HepG2 (cell line): ENCODE measurements at regions not wholly inside any gene's neighbourhood (a gene's known extent, or its start where the extent isn't known, plus 50 kb on each side); places are given as distances from the start of the nearest gene placed in this dataset.

Experiments used
- ATAC-seq: fragments of 200-7000 bp; cut with Tn5 transposase; 3 replicates; pipeline ENCODE4 v1.9.1; 2020; ENCODE audit warnings: mild to moderate bottlenecking, moderate library complexity
- BruUV-seq: library from RNA; stranded (reverse); fragments of 400-500 nt; replicated peaks from 2 replicates; lab custom pipeline; 2021; lab: Mats Ljungman, UMichigan
- CTCF ChIA-PET: fragments of 300-600 bp; formaldehyde crosslinking; extraction: SDS; loops from one replicate; lab custom pipeline; 2021; ENCODE audit warnings: low total read pairs, inconsistent platforms, low intra/inter-chr PET ratio; lab: Yijun Ruan, JAX
- POLR2A ChIA-PET: fragments of 350-600 bp; sonication (Branson Sonifier 250); formaldehyde crosslinking; loops from one replicate; lab custom pipeline; 2020; ENCODE audit warnings: antibody characterized with exemption, inconsistent platforms; lab: Yijun Ruan, JAX
- DNase-seq: peaks from one replicate; pipeline ENCODE4 v3.0.0-alpha.2; 2015; ENCODE audit warnings: low spot score
- FAIRE-seq: peaks from 3 replicates; lab custom pipeline; 2011; peaks lifted over from hg19 to GRCh38; lab: Jason Lieb, UNC
- H2AFZ ChIP-seq: one replicate; pipeline ENCODE4 v1.6.1; 2011; ENCODE audit warnings: low read length, inconsistent platforms
- H3K27ac ChIP-seq: fragments of 300-600 bp; 3 replicates; pipeline ENCODE4 v1.8.0; 2011; ENCODE audit warnings: mixed run types, mild to moderate bottlenecking, mixed read lengths, low read length, inconsistent platforms; ENCODE audit not compliant: insufficient read depth; ENCODE audit errors: extremely low read length
- H3K27me3 ChIP-seq, 2 experiments: fragments of 200-600 bp in 1 of 2; 2 replicates in 1 of 2; 3 replicates in 1 of 2; pipeline versions ENCODE4 v1.6.0 to v1.8.0; 2011; ENCODE audit warnings: low read length in 2 of 2, mild to moderate bottlenecking in 2 of 2, moderate library complexity in 2 of 2, inconsistent platforms in 1 of 2; ENCODE audit not compliant: insufficient read depth in 2 of 2, control insufficient read depth in 1 of 2
- H3K36me3 ChIP-seq, 2 experiments: fragments of 200-600 bp in 1 of 2; replicated peaks in 1 of 2; 2 replicates in 1 of 2; 3 replicates in 1 of 2; pipeline versions ENCODE4 v1.5.1 to v1.8.0; 2011; ENCODE audit warnings: low read length in 2 of 2, inconsistent platforms in 1 of 2; ENCODE audit not compliant: insufficient read depth in 2 of 2, control insufficient read depth in 1 of 2
- H3K4me1 ChIP-seq: 2 replicates; pipeline ENCODE4 v1.5.1; 2012; ENCODE audit warnings: low read length, inconsistent platforms; ENCODE audit not compliant: insufficient read depth
- H3K4me2 ChIP-seq: 2 replicates; pipeline ENCODE4 v1.6.0; 2011; ENCODE audit warnings: low read depth, low read length, inconsistent platforms
- H3K4me3 ChIP-seq, 3 experiments: fragments of 200-600 bp in 1 of 3; sonication (generic), shearing (Covaris generic) in 1 of 3; replicated peaks in 1 of 3; 2 replicates each; pipeline ENCODE4 v1.5.1; 2011 to 2016; ENCODE audit warnings: low read length in 3 of 3, inconsistent platforms in 2 of 3, low read depth in 2 of 3, mild to moderate bottlenecking in 2 of 3, control low read depth in 1 of 3, mixed read lengths in 1 of 3; ENCODE audit not compliant: insufficient read depth in 1 of 3
- H3K79me2 ChIP-seq: one replicate; pipeline ENCODE4 v1.6.1; 2011; ENCODE audit warnings: low read length, inconsistent platforms; ENCODE audit not compliant: insufficient read depth
- H3K9ac ChIP-seq: 2 replicates; pipeline ENCODE4 v1.6.0; 2011; ENCODE audit warnings: mild to moderate bottlenecking, low read depth, low read length, inconsistent platforms; ENCODE audit not compliant: insufficient read depth
- H3K9me3 ChIP-seq: 2 replicates; pipeline ENCODE4 v1.5.1; 2012; ENCODE audit warnings: mild to moderate bottlenecking, low read length
- H4K20me1 ChIP-seq: 2 replicates; pipeline ENCODE4 v1.6.0; 2011; ENCODE audit warnings: inconsistent platforms, mild to moderate bottlenecking, low read length, moderate library complexity; ENCODE audit not compliant: insufficient read depth
- CCDC6 ChIP-seq: sonication (generic); formaldehyde crosslinking; IDR thresholded peaks from 2 replicates; pipeline ENCODE4 v1.8.1; 2022; ENCODE audit warnings: mild to moderate bottlenecking, missing genetic modification reagents, moderate library complexity
- GTF3A ChIP-seq: sonication (generic); formaldehyde crosslinking; conservative IDR thresholded peaks from 2 replicates; pipeline ENCODE4 v1.4.0; 2020; ENCODE audit warnings: mild to moderate bottlenecking, missing genetic modification reagents
- HDAC2 ChIP-seq: sonication (generic); formaldehyde crosslinking; IDR thresholded peaks from 2 replicates; pipeline ENCODE4 v1.4.0; 2020; ENCODE audit warnings: missing genetic modification reagents
- HNRNPH1 ChIP-seq: fragments of 200-400 bp; formaldehyde crosslinking; optimal IDR thresholded peaks from 2 replicates; pipeline ENCODE3; 2017; ENCODE audit warnings: mild to moderate bottlenecking, low read depth, low read length
- HNRNPUL1 ChIP-seq: fragments of 200-400 bp; formaldehyde crosslinking; IDR thresholded peaks from 2 replicates; pipeline ENCODE4 v1.6.1; 2017; ENCODE audit warnings: low read depth, mild to moderate bottlenecking, low read length, moderate library complexity
- MYC ChIP-seq: sonication (generic); formaldehyde crosslinking; IDR thresholded peaks from 2 replicates; pipeline ENCODE4 v1.9.0; 2021; ENCODE audit warnings: missing genetic modification reagents, borderline replicate concordance
- NCOA5 ChIP-seq: sonication (generic); formaldehyde crosslinking; IDR thresholded peaks from 2 replicates; pipeline ENCODE4 v1.4.0; 2020; ENCODE audit warnings: missing genetic modification reagents
- PHF20 ChIP-seq: sonication (generic); formaldehyde crosslinking; IDR thresholded peaks from 2 replicates; pipeline ENCODE4 v1.5.0; 2020; ENCODE audit warnings: mild to moderate bottlenecking, missing genetic modification reagents
- SIN3B ChIP-seq: fragments of 150-350 bp; IDR thresholded peaks from 2 replicates; pipeline ENCODE4 v1.6.1; 2014; ENCODE audit warnings: low read length
- SNAI1 ChIP-seq: sonication (generic); formaldehyde crosslinking; IDR thresholded peaks from 2 replicates; pipeline ENCODE4 v1.5.0; 2020; ENCODE audit warnings: mild to moderate bottlenecking, missing genetic modification reagents, borderline replicate concordance
- SOX6 ChIP-seq, 2 experiments: fragments of 450-650 bp in 1 of 2; sonication (generic) in 1 of 2; formaldehyde crosslinking in 1 of 2; IDR thresholded peaks; 2 replicates each; pipeline versions ENCODE4 v1.4.0 to v1.6.1; 2017 to 2020; ENCODE audit warnings: antibody characterized with exemption in 1 of 2, mild to moderate bottlenecking in 1 of 2, missing genetic modification reagents in 1 of 2
- SRF ChIP-seq: IDR thresholded peaks from 2 replicates; pipeline ENCODE4 v1.6.1; 2011; ENCODE audit warnings: mild to moderate bottlenecking, low read depth, low read length, moderate library complexity
- TMF1 ChIP-seq: sonication (generic); formaldehyde crosslinking; IDR thresholded peaks from 2 replicates; pipeline ENCODE4 v1.8.1; 2022; ENCODE audit warnings: low read depth, missing genetic modification reagents
- ZBTB1 ChIP-seq: sonication (generic); formaldehyde crosslinking; IDR thresholded peaks from 2 replicates; pipeline ENCODE4 v1.4.0; 2020; ENCODE audit warnings: missing genetic modification reagents, borderline replicate concordance
- ZNF160 ChIP-seq: sonication (generic); formaldehyde crosslinking; IDR thresholded peaks from 2 replicates; pipeline ENCODE4 v1.8.0; 2022; ENCODE audit warnings: mild to moderate bottlenecking, inconsistent platforms, missing genetic modification reagents
- ZNF572 ChIP-seq: sonication (generic); formaldehyde crosslinking; IDR thresholded peaks from 2 replicates; pipeline ENCODE4 v1.5.1; 2020; ENCODE audit warnings: mild to moderate bottlenecking, missing genetic modification reagents
- ZNF746 ChIP-seq: sonication (generic); formaldehyde crosslinking; IDR thresholded peaks from 2 replicates; pipeline ENCODE4 v1.8.0; 2022; ENCODE audit warnings: mild to moderate bottlenecking, missing genetic modification reagents
- ZNF780A ChIP-seq: sonication (generic); formaldehyde crosslinking; IDR thresholded peaks from 2 replicates; pipeline ENCODE4 v1.8.0; 2022; ENCODE audit warnings: mild to moderate bottlenecking, missing genetic modification reagents, moderate library complexity
- WGBS: methylation state at CpG from one replicate; pipeline ENCODE4 v1.1.6; 2017; ENCODE audit warnings: low lambda C conversion rate; 5-methylcytosine and 5-hydroxymethylcytosine counted together
- in situ Hi-C: cut with HindIII; loops from 2 replicates; pipeline ENCODE4 v1.10.0; 2017; ENCODE audit warnings: low pct_unique_long_range_greater_than_20kb; ENCODE audit not compliant: extremely low pct_ligation_motif_present
- intact Hi-C: fragments of 100-400 bp; cut with micrococcal nuclease; formaldehyde crosslinking; loops from one replicate; pipeline ENCODE4 v1.10.0; 2022; ENCODE audit not compliant: unreplicated experiment
- TF ChIP-seq, protein P1 (sequence below): sonication (generic); formaldehyde crosslinking; IDR thresholded peaks from 2 replicates; pipeline ENCODE4 v1.4.0; 2020; ENCODE audit warnings: mild to moderate bottlenecking, missing genetic modification reagents, borderline replicate concordance
- TF ChIP-seq, protein P2 (sequence below): sonication (generic); formaldehyde crosslinking; IDR thresholded peaks from 2 replicates; pipeline ENCODE4 v1.5.0; 2020; ENCODE audit warnings: missing genetic modification reagents, mild to moderate bottlenecking, borderline replicate concordance

DNA sequence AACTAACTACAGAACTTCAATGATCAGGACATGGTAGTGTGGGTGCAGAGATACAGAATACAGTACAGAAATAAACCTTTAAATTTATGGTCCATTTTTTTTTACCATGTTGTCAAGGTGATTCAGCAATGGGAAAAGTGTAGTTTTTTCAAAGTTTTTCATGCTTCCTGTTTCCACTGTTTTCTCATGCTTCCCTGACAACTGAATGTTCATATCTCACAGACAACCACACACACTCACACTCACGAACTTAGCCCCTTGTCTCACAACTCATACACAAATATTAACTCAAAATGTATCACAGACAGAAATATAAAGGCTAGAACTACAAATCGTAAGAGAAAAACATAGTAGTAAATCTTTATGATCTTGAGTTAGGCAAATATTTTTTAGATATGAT, 232.6 kb upstream of the CDYL start:
- no peaks in the 10 kb centered on the region for H3K36me3 ChIP-seq
- H2AFZ ChIP-seq = no peak overlapping the region
- no peaks in the 10 kb centered on the region for H3K4me1 ChIP-seq
- no peak overlapping the region for H3K4me3 ChIP-seq
- BruUV-seq = no TSS peak
- H3K27ac ChIP-seq = no peak overlapping the region
- in situ Hi-C loops = no loop called here
- no peak overlapping the region for H3K9ac ChIP-seq
- CTCF ChIA-PET = no interaction called here
- H3K4me2 ChIP-seq = no peak overlapping the region
- H4K20me1 ChIP-seq = no peaks in the 10 kb centered on the region
- peaks cover 0 to 10% of the 10 kb centered on the region in 2 experiments; a peak in 3 of 5 replicates for H3K27me3 ChIP-seq
- POLR2A ChIA-PET = no interaction called here
- 0% methylated on average over 2 of the region's 2 CpGs for WGBS
- DNase-seq = no peak
- intact Hi-C loops = no loop called here
- no peaks in the 10 kb centered on the region for H3K79me2 ChIP-seq
- no peaks in the 10 kb centered on the region for H3K9me3 ChIP-seq
- no peak for TF ChIP-seq HNRNPH1
- no peak for TF ChIP-seq HNRNPUL1
- TF ChIP-seq, protein P1, sequence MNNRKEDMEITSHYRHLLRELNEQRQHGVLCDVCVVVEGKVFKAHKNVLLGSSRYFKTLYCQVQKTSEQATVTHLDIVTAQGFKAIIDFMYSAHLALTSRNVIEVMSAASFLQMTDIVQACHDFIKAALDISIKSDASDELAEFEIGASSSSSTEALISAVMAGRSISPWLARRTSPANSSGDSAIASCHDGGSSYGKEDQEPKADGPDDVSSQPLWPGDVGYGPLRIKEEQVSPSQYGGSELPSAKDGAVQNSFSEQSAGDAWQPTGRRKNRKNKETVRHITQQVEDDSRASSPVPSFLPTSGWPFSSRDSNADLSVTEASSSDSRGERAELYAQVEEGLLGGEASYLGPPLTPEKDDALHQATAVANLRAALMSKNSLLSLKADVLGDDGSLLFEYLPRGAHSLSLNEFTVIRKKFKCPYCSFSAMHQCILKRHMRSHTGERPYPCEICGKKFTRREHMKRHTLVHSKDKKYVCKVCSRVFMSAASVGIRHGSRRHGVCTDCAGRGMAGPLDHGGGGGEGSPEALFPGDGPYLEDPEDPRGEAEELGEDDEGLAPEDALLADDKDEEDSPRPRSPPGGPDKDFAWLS (CRISPR knock-in tag) = no peak
- TF ChIP-seq ZNF746 (CRISPR knock-in tag) = no peak
- no peak for TF ChIP-seq ZNF160
- no peak for TF ChIP-seq SNAI1
- TF ChIP-seq, protein P2, sequence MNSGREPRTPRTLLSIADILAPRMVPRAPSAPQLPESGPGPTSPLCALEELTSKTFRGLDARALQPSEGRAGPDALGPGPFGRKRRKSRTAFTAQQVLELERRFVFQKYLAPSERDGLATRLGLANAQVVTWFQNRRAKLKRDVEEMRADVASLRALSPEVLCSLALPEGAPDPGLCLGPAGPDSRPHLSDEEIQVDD = no peak
- TF ChIP-seq MYC (CRISPR knock-in tag) = no peak
- TF ChIP-seq SRF = no peak
- no peak for TF ChIP-seq GTF3A (CRISPR knock-in tag)
- no peak for TF ChIP-seq HDAC2 (CRISPR knock-in tag)
- no peak for TF ChIP-seq ZBTB1 (CRISPR knock-in tag)
- no peak for TF ChIP-seq SOX6 (IDR thresholded peaks at IDR 0.05)
- TF ChIP-seq SOX6 (CRISPR knock-in tag; IDR thresholded peaks at IDR 0.05) = no peak
- no peak for TF ChIP-seq ZNF780A (CRISPR knock-in tag)
- TF ChIP-seq CCDC6 (CRISPR knock-in tag) = no peak
- no peak for TF ChIP-seq ZNF572 (CRISPR knock-in tag)
- TF ChIP-seq TMF1 = no peak
- TF ChIP-seq SIN3B = no peak
- no peak for TF ChIP-seq PHF20
- no peak for TF ChIP-seq NCOA5 (CRISPR knock-in tag)
- no peak for FAIRE-seq
- ATAC-seq = no peak
